H9 (cell line): ENCODE measurements at regions not wholly inside any gene's neighbourhood (a gene's known extent, or its start where the extent isn't known, plus 50 kb on each side); places are given as distances from the start of the nearest gene placed in this dataset.

Experiments used
- DNase-seq: peaks from one replicate; pipeline ENCODE4 v3.0.0-alpha.2; 2017
- H2AFZ ChIP-seq: one replicate; pipeline ENCODE4 v1.6.1; 2013; ENCODE audit warnings: mild to moderate bottlenecking, low read length, control low read depth, moderate library complexity
- H2AK5ac ChIP-seq: 2 replicates; pipeline ENCODE4 v1.6.1; 2013; ENCODE audit warnings: low read length, control low read depth, mixed read lengths; ENCODE audit not compliant: insufficient read length
- H2BK120ac ChIP-seq: one replicate; pipeline ENCODE4 v1.6.1; 2013; ENCODE audit warnings: low read depth, mild to moderate bottlenecking, low read length, control low read depth, inconsistent platforms; ENCODE audit not compliant: poor library complexity, severe bottlenecking
- H2BK12ac ChIP-seq: 2 replicates; pipeline ENCODE4 v1.6.1; 2013; ENCODE audit warnings: low read length, control low read depth, mixed read lengths, low read depth; ENCODE audit not compliant: insufficient read length
- H2BK15ac ChIP-seq: 2 replicates; pipeline ENCODE4 v1.6.1; 2013; ENCODE audit warnings: low read depth, low read length, control low read depth
- H2BK20ac ChIP-seq: one replicate; pipeline ENCODE4 v1.6.1; 2013; ENCODE audit warnings: low read depth, mild to moderate bottlenecking, low read length, control low read depth, inconsistent platforms; ENCODE audit not compliant: poor library complexity, severe bottlenecking
- H2BK5ac ChIP-seq: 2 replicates; pipeline ENCODE4 v1.6.1; 2013; ENCODE audit warnings: low read length, control low read depth, mixed read lengths; ENCODE audit not compliant: insufficient read length
- H3K14ac ChIP-seq: 2 replicates; pipeline ENCODE4 v1.6.1; 2013; ENCODE audit warnings: low read length, control low read depth; ENCODE audit not compliant: insufficient read depth
- H3K18ac ChIP-seq: 2 replicates; pipeline ENCODE4 v1.6.1; 2013; ENCODE audit warnings: low read depth, mild to moderate bottlenecking, mixed read lengths, low read length, control low read depth; ENCODE audit not compliant: insufficient read length
- H3K23ac ChIP-seq: 2 replicates; pipeline ENCODE4 v1.6.1; 2013; ENCODE audit warnings: low read length, control low read depth, mixed read lengths, low read depth; ENCODE audit not compliant: insufficient read length
- H3K23me2 ChIP-seq: 2 replicates; pipeline ENCODE4 v1.6.1; 2013; ENCODE audit warnings: low read depth, mild to moderate bottlenecking, mixed read lengths, low read length, control low read depth; ENCODE audit not compliant: insufficient read length, poor library complexity, severe bottlenecking
- H3K27ac ChIP-seq: 2 replicates; pipeline ENCODE4 v1.5.1; 2013; ENCODE audit warnings: low read length, control low read depth, mixed read lengths, low read depth; ENCODE audit not compliant: insufficient read length
- H3K27me3 ChIP-seq: 2 replicates; pipeline ENCODE4 v1.6.1; 2013; ENCODE audit warnings: low read length, control low read depth, inconsistent platforms; ENCODE audit not compliant: insufficient read depth
- H3K4ac ChIP-seq: 2 replicates; pipeline ENCODE4 v1.6.1; 2013; ENCODE audit warnings: low read depth, mild to moderate bottlenecking, control low read depth, inconsistent platforms, low read length, moderate library complexity
- H3K4me1 ChIP-seq: 2 replicates; pipeline ENCODE4 v1.6.1; 2013; ENCODE audit warnings: low read length, control low read depth, inconsistent platforms; ENCODE audit not compliant: insufficient read depth
- H3K4me2 ChIP-seq: 2 replicates; pipeline ENCODE4 v1.6.1; 2013; ENCODE audit warnings: low read length, control low read depth, mixed read lengths; ENCODE audit not compliant: insufficient read length, insufficient read depth
- H3K56ac ChIP-seq: 2 replicates; pipeline ENCODE4 v1.6.1; 2013; ENCODE audit warnings: low read depth, mild to moderate bottlenecking, mixed read lengths, low read length, control low read depth; ENCODE audit not compliant: insufficient read length
- H3K79me1 ChIP-seq: 2 replicates; pipeline ENCODE4 v1.6.1; 2013; ENCODE audit warnings: low read depth, mild to moderate bottlenecking, moderate library complexity, low read length, control low read depth, inconsistent platforms; ENCODE audit not compliant: insufficient read depth, poor library complexity, severe bottlenecking
- H3K79me2 ChIP-seq: 2 replicates; pipeline ENCODE4 v1.6.1; 2013; ENCODE audit warnings: low read length, control low read depth, inconsistent platforms; ENCODE audit not compliant: insufficient read depth
- H3K9ac ChIP-seq: 2 replicates; pipeline ENCODE4 v1.6.1; 2013; ENCODE audit warnings: low read length, control low read depth, mixed read lengths; ENCODE audit not compliant: insufficient read length; ENCODE audit errors: extremely low read depth
- H3K9me3 ChIP-seq: one replicate; pipeline ENCODE4 v1.6.1; 2013; ENCODE audit warnings: low read depth, low read length, inconsistent platforms; ENCODE audit not compliant: control insufficient read depth
- H3T11ph ChIP-seq: one replicate; pipeline ENCODE4 v1.6.1; 2013; ENCODE audit warnings: mild to moderate bottlenecking, low read length, control low read depth, inconsistent platforms
- H4K20me1 ChIP-seq: one replicate; pipeline ENCODE4 v1.6.1; 2013; ENCODE audit not compliant: control insufficient read depth, insufficient read length, insufficient read depth
- H4K5ac ChIP-seq: 2 replicates; pipeline ENCODE4 v1.6.1; 2013; ENCODE audit warnings: low read depth, mild to moderate bottlenecking, mixed read lengths, low read length, control low read depth; ENCODE audit not compliant: insufficient read length
- H4K8ac ChIP-seq: replicated peaks from 2 replicates; pipeline ENCODE4 v1.6.1; 2013; ENCODE audit warnings: low read length, control low read depth, mixed read lengths, low read depth; ENCODE audit not compliant: insufficient read length
- H4K91ac ChIP-seq: 2 replicates; pipeline ENCODE4 v1.6.1; 2013; ENCODE audit warnings: low read depth, mild to moderate bottlenecking, moderate library complexity, mixed read lengths, low read length, control low read depth; ENCODE audit not compliant: insufficient read length
- H3K27ac Mint-ChIP-seq, 3 experiments: 2 replicates in 2 of 3; 3 replicates in 1 of 3; pipeline ENCODE4 v1.8.0; 2020 to 2021; ENCODE audit warnings: mixed read lengths in 3 of 3, mild to moderate bottlenecking in 1 of 3, moderate library complexity in 1 of 3
- H3K27me3 Mint-ChIP-seq: 2 replicates; pipeline ENCODE4 v1.8.0; 2021; ENCODE audit warnings: low read depth, mild to moderate bottlenecking, moderate library complexity, mixed read lengths
- H3K36me3 Mint-ChIP-seq, 3 experiments: 2 replicates in 2 of 3; 3 replicates in 1 of 3; pipeline ENCODE4 v1.8.0; 2020 to 2021; ENCODE audit warnings: low read depth in 3 of 3, mixed read lengths in 3 of 3; ENCODE audit not compliant: insufficient read depth in 1 of 3
- H3K4me1 Mint-ChIP-seq, 2 experiments: 2 replicates each; pipeline ENCODE4 v1.8.0; 2020; ENCODE audit warnings: mixed read lengths in 2 of 2
- H3K4me3 Mint-ChIP-seq, 2 experiments: 2 replicates in 1 of 2; 3 replicates in 1 of 2; pipeline ENCODE4 v1.8.0; 2020 to 2021; ENCODE audit warnings: mild to moderate bottlenecking in 2 of 2, mixed read lengths in 2 of 2, moderate library complexity in 1 of 2
- H3K9me3 Mint-ChIP-seq, 2 experiments: 2 replicates in 1 of 2; 3 replicates in 1 of 2; pipeline ENCODE4 v1.8.0; 2020; ENCODE audit warnings: mild to moderate bottlenecking in 2 of 2, mixed read lengths in 2 of 2, moderate library complexity in 1 of 2
- WGBS: extraction: QIAGEN DNeasy Blood & Tissue Kit; methylation state at CpG from one replicate; pipeline ENCODE4 v1.1.7; 2013; ENCODE audit warnings: missing lambda C conversion rate, low lambda C conversion rate, mixed read lengths; ENCODE audit not compliant: insufficient read length; ENCODE audit errors: extremely low coverage; 5-methylcytosine and 5-hydroxymethylcytosine counted together
- TF ChIP-seq, protein P1 (sequence below): fragments of 200-600 bp; sonication (generic); conservative IDR thresholded peaks from 3 replicates; pipeline ENCODE4 v1.8.0; 2021; ENCODE audit warnings: antibody characterized with exemption, mild to moderate bottlenecking

- Histone ChIP-seq H4K20me1 (no peaks in the 10 kb centered on the region), H3K9ac (no peak overlapping the region), H2AK5ac (no peak overlapping the region), H3K23ac (no peak overlapping the region), H4K8ac (no peak overlapping the region), H3K4me2 (no peak overlapping the region), H3K14ac (no peak overlapping the region), H4K5ac (no peak overlapping the region), H3K79me2 (no peaks in the 10 kb centered on the region), H3K27ac (no peak overlapping the region), H3K23me2 (no peaks in the 10 kb centered on the region), H4K91ac (no peak overlapping the region), H2BK5ac (no peak overlapping the region), H3K27me3 (no peaks in the 10 kb centered on the region), H3K79me1 (no peaks in the 10 kb centered on the region), H2BK120ac (no peak overlapping the region), H3K56ac (no peak overlapping the region), H3K18ac (no peak overlapping the region), H3K4ac (no peak overlapping the region), H3T11ph (no peak overlapping the region), H2BK15ac (no peak overlapping the region), H2AFZ (no peak overlapping the region), H3K4me1 (no peaks in the 10 kb centered on the region; the same call in 1 of the 2 replicates), H3K9me3 (no peaks in the 10 kb centered on the region), H2BK12ac (no peak overlapping the region), H2BK20ac (no peak overlapping the region)
- no peak for DNase-seq
- H3K4me3 Mint-ChIP-seq = no peak overlapping the region
- H3K27me3 Mint-ChIP-seq = peaks cover 1% of the 10 kb centered on the region; the same call in 1 of the 2 replicates
- no peaks in the 10 kb centered on the region; a peak in 1 of 5 replicates for H3K9me3 Mint-ChIP-seq
- H3K36me3 Mint-ChIP-seq = no peaks in the 10 kb centered on the region
- TF ChIP-seq, protein P1, sequence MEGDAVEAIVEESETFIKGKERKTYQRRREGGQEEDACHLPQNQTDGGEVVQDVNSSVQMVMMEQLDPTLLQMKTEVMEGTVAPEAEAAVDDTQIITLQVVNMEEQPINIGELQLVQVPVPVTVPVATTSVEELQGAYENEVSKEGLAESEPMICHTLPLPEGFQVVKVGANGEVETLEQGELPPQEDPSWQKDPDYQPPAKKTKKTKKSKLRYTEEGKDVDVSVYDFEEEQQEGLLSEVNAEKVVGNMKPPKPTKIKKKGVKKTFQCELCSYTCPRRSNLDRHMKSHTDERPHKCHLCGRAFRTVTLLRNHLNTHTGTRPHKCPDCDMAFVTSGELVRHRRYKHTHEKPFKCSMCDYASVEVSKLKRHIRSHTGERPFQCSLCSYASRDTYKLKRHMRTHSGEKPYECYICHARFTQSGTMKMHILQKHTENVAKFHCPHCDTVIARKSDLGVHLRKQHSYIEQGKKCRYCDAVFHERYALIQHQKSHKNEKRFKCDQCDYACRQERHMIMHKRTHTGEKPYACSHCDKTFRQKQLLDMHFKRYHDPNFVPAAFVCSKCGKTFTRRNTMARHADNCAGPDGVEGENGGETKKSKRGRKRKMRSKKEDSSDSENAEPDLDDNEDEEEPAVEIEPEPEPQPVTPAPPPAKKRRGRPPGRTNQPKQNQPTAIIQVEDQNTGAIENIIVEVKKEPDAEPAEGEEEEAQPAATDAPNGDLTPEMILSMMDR = no peak
- H3K4me1 Mint-ChIP-seq = peaks cover 5 to 11% of the 10 kb centered on the region in 2 experiments
- H3K27ac Mint-ChIP-seq = no peak overlapping the region
- WGBS = no CpG with 5 or more reads among the region's 3 CpGs
Observed at GRCh38 chr3:67995206-67995605, 340.8 kb upstream of the SUCLG2 start.
